Inflammatory macrophage treated with lipopolysaccharide for 1 hour (primary cell): ENCODE measurements at regions not wholly inside any gene's neighbourhood (a gene's known extent, or its start where the extent isn't known, plus 50 kb on each side); places are given as distances from the start of the nearest gene placed in this dataset.
"Not testable (repeated sequence)": the region's sequence is repeated elsewhere in the genome, so short reads cannot be mapped to it uniquely, and the experiment has no call there.

Experiments used
- DNase-seq, 2 donors: peaks; one replicate each; pipeline ENCODE4 v3.0.0-alpha.2; 2020 to 2022

DNA sequence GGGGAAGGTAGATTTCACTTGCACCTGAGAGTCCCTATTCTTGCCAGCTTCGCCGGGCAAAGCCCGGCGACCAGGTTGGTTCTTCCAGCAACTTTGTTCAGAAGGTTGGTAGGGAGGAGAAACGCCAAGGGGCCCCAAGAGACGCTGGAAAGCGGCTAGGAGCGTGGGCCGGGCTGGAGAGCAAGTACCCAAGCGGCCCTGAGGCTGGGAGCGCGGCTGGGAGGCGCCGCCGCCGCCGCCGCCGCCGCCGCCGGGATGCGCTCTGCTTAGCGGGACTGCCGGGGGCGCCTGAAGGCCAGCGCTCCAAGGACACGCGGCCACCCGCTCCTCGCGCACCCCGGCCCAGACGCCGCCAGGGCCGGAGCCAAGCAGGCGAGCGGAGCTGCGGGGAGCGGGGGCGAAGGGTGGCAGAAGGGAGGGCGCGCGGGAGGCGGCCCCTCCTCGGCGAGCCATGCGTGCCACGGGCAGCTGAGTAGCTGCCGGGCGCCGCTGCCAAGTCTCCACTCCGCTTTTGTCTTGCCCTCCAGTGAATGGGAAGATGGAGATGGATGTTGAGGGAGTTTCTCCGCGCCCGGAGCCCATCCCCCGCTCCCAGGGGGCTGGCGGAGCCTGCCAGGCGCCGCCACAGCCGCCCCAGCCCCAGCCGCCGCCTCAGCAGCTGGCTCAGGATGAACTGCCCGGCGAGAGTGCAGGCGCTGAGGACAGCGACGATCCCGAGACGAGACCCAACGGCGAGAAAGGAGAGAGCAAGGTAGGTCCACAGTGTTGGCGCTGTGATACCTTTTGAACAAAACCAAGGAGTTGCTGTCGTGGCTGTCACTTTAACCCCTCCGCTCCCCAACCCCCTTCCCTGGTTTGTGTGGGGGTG, 227.4 kb upstream of the AZI2 start:
- DNase-seq, result no peak

DNA sequence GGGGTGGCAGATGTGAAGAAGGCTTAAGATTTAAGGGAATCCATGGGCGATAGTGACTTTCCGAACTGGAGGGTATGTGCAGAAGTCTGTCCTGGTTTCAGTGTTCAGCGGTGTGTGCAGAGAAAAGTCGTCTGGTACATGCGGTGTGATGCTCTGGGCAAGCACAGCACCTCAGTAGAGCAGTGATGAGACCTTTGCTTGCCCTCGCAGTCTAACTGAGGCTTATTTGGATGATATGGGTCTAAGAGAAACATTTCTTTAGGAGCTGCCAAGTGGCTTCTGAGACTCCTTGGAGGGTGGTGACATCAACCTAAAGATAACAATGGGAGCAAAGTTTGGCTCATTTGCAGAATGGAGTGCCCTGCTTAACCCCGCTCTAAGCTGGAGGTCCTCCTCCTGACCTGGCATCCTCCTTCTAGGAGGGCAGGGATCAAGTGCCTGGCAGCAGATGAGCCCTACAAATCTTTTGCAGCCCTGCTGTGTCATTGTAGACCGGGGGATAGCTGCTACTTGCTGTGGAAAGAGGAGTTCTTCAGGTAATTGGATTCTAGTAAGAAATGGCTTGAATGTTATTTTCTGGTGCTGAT, 228.1 kb upstream of the AZI2 start:
- DNase-seq, result no peak

GRCh38 chr3:28577941-28578500, 229.4 kb upstream of the AZI2 start:
- no peak for DNase-seq

DNA sequence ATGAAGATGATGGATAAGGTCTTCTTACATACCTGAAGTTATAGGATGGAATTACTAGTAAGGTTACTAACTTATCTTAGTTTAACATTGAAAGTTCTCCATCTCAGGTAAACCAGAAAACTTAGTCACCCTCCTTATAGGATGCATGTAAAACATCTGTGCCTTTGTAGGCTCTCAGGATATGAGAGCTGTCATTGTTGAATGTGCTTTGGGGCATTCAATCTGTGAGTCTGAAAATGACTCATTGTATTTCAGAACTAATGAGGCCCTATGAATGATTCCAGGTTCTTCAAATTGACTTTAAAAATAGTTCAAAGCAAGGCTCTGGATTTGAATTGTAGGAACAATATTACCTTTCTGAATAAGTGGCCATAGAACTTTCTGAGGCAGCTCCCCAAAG, 237.7 kb upstream of the AZI2 start:
- DNase-seq, result no peak

DNA sequence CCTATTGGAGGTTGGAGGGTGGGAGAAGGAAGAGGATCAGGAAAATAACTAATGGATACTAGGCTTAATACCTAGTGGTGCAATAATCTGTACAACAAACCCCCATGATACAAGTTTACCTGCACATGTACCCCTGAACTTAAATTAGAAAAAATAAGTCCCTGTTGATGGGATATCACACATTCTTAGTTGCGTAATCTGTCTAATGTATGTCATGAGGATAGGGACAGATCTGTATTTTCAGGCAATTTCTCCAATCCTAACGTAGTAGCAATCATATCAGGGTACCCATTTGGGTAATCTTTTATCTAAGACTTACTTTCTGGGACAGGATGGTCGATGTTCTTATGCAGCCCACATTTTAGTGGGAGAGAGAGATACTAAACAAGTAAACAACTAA, 239.1 kb upstream of the AZI2 start:
- DNase-seq, result no peak

GRCh38 chr3:28590216-28590615, 241.6 kb upstream of the AZI2 start:
- DNase-seq, result no peak

DNA sequence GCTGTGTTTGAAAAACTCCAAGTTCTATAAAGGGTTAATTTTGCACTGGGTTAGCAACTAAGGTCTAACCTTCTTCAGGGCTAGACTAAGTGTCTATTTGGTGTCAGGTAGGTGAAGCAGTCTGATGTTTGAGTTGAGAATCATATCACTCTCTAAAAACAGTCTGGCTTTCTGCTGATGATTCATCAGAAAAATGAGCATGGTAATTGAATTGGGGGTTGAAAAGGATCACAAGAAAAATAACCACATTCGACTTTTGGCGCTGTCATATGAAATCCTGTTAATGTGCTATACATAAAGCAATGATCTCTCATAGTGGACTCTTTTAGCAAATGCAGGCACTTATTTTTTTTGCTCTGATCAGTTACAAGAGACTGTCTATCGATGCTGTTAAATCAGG, 242.2 kb upstream of the AZI2 start:
- no peak for DNase-seq

GRCh38 chr3:28595372-28595771, 246.7 kb upstream of the AZI2 start:
- no peak for DNase-seq

DNA sequence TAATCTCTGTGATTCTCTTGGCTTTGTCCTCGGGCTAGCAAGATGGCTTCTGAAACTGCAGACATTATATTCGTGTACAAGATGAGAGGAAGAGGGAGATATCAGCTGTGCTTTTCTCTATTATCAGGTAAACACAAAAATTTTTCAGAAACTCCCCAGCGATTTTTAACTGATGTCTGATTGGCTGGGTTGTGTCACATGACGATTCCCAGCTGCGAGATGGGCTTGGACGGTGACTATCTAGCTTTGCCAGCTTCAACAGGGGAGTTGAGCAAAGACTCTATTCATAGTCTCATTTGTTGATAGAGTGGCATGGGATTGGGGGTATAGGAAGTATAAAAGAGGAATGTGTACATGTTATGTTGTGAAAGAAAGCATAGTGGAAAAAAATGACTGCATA, 248.8 kb upstream of the AZI2 start:
- DNase-seq, result no peak

DNA sequence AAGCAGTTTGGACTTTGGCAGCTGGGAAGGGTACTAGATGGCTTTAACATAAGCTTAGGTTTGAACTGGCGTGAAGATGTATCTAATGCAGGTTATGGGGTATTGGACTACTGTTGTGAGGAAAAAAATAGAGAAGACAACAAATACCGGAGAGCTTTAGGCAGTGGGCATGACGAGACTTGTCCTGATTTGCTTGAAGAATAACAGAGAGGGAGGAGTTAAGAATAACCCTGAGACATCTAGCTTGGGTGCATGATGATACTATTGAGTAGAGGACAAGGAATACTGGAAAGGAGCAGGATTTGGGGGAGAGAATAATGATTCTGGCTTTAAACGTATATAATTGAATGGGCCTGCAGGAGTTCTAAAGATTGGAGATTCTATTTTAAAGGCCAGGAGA, 249.5 kb upstream of the AZI2 start:
- DNase-seq, result no peak

- no peak for DNase-seq
These were observed 252.7 kb upstream of the AZI2 start for GRCh38 chr3:28601291-28601690.

- no peak for DNase-seq
These were observed 257.7 kb upstream of the AZI2 start for GRCh38 chr3:28606283-28606682.

DNA sequence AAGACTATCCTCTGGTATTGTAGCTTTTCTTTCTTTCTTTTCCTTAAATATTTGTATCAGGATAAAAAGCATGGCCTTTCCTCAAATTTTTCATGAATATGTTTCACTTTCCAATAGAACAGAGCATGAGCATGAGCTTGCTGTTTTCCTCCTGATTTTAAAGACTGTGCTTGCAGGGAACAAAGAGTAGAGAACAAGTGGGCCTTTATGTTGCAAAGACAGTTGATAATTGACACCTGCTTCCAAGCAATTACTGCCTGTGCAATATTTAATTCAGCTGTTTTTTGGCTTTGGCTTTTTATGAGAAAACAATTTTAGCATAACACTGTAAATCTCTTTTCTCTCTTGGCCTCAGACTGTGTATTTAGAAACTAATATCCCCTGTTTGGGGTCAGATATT, 263.6 kb upstream of the AZI2 start:
- no peak for DNase-seq

DNA sequence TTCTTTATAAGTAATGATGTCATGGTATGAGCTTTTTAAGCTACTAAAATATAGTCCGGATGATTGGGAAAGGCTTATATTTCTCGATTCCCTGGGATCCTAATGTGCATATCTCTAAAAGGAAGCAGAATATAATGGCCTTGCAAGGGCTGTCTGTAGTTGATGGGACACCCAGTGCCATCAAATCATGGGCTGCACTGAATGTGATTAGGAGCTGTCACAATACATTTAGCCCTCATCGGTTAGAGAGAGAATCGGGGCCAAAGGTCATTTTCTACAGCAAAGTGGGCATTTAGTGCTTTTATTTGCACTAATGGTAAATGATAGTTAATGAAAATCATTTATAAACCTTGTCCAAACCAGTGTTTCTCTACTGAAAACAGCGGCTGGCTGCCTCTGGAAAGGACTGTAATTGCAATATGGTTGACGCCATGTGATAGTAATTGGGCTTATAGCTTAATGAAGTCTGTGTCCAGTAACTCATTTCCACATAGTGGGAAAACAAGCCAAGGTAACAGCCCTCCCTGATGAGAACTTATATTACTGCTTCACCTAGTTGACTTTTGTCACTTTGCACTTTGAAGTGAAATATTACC, 265.0 kb upstream of the AZI2 start:
- no peak for DNase-seq

DNA sequence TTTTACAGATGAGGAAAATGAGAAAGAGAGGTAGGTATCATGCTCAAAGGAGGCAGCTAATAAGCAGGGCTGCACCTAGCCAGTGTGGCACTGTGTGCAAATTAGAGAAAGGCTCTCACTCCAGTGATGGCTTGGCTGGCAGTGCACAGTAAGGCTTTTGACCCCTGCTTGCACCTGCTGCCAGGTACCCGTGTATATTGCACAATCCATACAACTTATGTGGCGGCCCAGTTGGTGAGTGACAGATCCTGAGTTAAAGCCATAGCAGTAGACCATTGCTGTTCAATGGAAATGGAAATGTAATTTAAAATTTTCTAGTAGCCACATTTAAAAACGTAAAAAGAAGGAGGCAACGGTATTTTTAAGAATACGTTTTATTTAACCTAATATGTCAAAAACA, 266.4 kb upstream of the AZI2 start:
- no peak for DNase-seq

- no peak for DNase-seq
These were observed 267.3 kb upstream of the AZI2 start for GRCh38 chr3:28615971-28616370.

DNA sequence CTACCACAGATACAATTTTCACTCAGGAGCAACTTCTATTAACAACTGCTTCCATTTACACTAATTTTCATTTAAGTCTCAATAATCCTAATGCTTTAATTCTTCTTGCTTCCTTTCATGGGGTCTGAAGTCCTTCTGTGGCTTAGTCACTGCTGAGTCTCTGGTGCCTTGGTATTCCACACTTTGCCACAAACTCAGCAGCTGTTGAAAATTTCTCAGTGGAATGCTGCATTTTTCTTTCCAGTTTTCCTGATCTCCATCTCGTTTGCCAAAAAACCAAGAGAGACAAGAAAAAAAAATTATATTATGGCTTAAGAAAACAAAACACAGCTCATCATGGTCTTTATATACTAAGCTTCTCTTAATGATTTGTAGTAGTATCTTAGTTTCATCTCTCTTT, 269.2 kb upstream of the AZI2 start:
- DNase-seq, result no peak

- DNase-seq, result no peak
These were observed 274.5 kb upstream of the AZI2 start for GRCh38 chr3:28623106-28623505.

GRCh38 chr3:28624084-28624483, 275.5 kb upstream of the AZI2 start:
- no peak for DNase-seq

GRCh38 chr3:28627843-28628242, 279.2 kb upstream of the AZI2 start:
- not testable (repeated sequence) for DNase-seq

DNA sequence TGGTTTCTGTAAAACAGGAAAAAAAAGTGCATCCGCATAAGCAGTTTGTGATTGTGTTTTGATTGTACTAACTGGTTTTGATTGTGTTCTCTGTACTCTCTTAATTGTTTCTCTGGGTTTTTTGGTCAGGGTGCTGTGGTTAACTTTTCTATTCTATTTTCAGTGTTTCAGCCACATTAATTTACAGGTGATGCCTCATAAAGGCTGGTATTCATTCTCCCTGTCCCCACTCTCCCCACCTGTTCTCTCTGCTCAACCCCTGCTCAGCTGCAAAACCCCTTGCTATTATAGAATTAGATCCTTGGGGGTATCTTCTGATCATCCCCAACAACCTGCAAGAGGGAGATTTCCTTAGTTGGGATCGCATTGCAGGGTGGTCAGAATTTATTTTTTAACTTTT, 285.4 kb upstream of the AZI2 start:
- no peak for DNase-seq

DNA sequence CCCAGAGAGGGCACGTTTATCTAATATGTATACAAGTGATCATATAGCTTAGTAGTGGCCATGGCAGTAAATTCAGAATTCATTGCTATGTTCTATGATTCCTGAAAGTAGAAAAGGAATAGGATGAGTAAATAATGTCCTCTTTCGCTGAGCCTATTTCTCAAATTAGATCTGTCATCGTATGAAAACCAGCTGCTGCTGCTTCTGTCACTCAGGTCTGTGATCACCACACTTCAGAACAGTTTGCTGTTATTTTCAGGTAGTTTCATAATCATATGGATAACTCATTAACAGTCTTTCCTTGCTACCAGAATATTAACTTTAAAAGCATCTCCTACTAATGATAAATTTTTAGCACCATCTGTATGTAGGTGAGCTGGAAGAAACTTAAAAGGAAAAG, 289.1 kb upstream of the AZI2 start:
- no peak for DNase-seq

DNA sequence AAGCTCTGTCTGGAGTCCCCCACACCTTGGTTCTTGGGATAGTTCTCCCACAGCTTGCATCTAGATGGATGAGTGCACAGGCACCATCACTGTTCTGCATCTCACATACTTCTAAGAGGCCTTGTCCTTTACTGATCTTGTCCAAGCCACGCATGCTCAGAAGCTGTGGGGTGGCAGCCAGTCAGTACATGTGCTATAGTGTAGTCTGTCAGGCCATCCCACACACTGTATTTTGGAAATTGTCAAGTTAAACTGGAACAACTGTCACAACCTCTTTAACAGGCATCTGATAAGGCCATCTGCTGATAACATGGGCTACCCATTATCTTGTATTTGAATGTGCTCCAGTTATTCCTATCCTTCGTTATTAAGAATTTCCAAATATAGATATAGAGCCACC, 296.5 kb upstream of the AZI2 start:
- DNase-seq, result no peak

- DNase-seq, result no peak
These were observed 297.8 kb upstream of the AZI2 start for GRCh38 chr3:28646435-28646834.
